HG02610 (cell line): ENCODE measurements at regions not wholly inside any gene's neighbourhood (a gene's known extent, or its start where the extent isn't known, plus 50 kb on each side); places are given as distances from the start of the nearest gene placed in this dataset.

ENCODE experiments used
- ATAC-seq: cut with Tn5 transposase; IDR thresholded peaks from one replicate; pipeline ENCODE4 v1.9.1; 2021; ENCODE audit warnings: mild to moderate bottlenecking, moderate library complexity; ENCODE audit not compliant: unreplicated experiment

DNA sequence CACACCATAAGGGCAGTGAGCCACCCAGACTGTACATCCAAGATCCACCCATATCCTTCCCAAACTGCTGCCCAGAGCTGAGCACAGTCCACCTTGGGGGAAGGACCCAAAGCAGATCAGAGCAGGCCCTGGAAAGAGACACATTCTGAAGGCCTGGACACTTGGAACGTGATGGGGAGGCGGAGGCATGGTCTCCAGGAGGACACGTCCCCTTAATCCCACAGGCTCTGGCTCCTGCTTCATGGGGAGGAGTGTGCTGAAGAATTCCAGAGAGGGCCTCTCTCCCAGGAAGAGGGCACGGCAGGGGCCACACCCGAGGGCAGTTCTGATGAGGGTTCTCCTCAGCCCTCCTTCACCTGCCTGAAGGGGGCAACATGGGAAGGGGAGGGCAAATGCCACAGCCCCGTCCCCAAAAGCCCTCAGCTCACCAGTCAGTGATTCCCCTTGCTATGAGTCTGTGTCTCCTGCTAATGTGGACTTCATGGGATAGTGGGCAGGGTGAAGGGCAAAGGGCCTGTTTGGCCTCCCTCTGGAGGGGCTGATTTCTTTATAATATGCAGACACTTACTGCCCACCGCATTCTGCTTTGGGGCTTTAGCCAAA is 276.8 kb downstream of the ENC1 start:
- no peak for ATAC-seq

DNA sequence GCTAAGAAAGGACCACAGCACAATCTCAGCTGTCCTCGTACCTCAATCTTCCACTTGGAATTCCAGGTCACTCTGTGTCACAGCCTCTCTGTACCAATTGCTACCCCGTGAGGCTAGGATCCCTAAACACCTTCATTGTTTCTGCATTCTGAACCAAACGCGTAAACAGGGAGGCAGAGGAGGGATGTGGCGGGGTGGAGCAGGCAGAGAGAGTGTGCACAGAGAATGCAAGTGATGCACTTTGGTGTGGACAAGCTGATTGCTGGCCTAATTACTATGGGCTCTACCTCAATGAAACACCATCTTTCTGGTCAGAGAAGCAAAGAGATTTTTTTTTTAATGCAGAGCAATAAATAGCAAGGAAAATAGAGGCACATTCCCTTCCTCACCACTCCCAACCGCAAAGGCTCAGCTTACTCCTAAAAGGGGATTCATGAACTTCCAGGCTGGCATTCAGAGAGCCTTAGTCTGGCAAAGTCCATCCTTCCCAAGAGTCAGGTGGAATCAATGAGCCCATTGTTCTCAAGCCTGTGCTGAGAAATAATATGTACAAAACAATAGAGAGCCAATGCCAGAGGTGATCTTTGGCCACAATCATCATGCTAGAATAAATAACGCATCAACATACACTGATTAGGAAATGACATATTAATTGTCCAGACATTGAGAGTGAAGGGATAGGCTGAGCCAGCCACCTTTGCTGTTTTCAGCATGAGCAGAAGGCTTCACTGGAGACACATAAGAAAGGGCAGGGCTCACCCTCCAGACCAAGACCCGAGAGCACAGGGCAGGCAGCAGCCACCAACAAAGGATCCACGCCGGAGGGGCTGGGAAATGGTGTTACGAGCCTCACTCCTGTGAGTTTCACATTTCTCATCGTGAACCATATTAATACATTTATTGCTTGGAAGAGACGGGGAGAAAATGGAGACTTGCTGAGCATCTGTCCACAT is 278.8 kb downstream of the ENC1 start:
- no peak for ATAC-seq

DNA sequence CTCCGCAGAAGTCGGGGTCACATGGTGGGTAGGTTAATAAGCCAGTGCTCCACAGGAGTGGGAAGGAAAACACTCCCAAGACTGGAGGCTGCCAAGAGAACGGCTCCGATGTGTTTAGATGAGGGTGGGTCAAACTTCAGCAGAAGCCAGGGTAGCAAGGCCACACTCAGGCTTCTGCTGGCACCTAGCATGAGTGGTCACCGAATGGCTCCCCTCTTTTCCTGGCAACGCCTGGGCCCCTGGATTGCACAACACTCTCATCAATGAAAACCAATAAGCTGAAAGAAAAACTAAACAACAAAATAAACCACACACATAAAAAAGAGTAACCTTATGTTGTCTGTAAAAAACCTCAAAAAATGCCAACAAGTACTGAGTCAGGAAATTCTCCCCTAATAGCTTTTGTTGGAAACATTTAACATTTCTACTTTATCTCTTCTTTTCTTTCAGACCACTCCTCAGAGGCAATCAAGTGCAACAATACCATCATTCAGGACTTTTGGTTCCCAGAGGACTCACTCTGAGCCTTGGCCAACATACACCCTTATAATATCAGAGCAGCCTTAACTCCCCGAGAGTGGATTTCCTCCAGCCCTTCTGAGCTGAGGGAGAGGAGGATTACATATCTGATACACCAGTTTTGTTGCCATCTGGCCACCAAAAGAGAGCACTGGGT is 279.9 kb downstream of the ENC1 start:
- ATAC-seq = no peak

DNA sequence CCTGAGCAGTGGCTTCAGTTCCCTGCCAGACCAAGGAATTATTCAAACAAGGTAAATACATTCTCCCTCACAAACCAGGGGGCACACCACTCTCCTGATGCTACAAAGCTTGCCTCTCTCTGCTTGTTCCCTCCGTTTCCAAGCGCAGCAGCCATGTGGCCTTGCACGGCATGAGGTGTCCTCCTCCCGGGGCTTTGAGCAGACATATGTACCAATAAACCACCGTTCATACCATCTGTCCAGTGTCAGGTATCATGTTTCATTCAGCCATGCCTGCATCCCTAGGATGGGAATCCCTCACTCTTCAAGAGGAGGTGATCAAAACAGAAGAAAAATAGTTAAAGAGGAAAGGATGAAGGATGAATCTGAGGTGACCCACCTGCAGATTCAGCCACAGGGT is 282.7 kb downstream of the ENC1 start:
- no peak for ATAC-seq

DNA sequence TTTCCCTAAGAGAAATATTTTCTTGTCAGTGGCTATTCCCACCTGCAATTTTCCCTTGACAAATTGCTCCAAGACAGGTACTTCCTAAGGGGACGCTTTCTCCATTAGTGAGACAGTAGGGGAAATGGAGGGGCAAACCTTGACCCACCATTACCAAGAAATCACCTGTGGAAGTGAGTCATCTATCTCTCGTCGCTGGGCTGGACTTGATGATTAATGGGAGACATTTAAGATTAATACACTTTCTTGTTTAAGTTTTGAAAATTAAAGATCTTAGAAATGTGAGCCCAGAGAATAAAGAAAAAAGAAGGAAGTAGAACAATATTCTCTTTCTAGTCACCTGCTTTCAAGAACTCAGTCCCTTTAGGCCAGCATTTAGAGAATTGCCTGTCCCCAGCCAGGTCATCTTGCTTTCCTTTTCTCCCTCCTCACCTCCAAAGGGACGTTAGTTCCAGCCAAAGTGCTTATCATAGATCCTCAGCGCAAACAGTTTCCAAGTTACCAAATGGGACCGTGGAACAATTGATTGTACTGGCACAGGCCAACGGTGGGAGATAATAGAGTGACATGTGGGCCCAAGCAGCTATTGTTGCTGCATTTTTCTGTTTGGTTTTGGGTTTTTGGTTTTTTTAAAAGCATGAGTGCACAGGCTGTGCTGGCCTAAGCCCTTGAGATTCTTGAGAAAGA is 284.4 kb downstream of the ENC1 start:
- no peak for ATAC-seq

DNA sequence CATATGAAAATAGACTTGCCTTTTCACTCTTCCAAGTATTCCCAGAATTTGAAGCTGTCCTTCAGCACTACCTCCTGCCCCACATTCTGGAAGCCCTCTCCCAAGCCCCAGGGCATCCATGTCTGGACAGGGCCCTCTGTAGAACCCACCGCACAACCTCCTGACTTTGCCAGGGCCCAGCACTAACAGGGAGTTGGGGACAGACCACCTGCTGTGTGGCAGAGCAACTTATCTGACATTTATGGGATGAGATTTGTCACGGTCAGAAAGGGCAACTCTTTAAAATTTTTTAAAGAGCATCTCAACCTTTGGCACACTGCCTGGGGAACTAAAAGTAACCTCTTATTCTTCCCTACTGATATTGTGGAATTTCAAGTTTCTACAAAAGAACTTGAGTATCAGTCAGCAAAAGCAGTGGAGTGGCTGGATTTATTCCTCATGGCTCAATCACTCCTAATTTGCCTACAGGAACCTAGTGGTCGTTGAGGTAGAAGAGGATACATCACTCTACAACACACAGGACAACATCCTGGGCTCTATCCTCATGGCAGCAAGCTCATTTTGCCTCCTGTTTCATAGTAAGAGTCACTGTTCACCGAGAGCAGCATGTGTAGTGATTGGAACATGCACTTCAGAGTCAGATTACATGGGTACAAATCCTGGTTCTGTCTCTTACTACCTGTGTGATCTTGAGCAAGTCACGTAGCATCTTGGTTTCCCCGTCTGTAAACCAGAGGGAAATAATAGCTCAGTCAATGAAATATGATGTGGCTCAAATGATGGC is 285.3 kb downstream of the ENC1 start:
- ATAC-seq = no peak

DNA sequence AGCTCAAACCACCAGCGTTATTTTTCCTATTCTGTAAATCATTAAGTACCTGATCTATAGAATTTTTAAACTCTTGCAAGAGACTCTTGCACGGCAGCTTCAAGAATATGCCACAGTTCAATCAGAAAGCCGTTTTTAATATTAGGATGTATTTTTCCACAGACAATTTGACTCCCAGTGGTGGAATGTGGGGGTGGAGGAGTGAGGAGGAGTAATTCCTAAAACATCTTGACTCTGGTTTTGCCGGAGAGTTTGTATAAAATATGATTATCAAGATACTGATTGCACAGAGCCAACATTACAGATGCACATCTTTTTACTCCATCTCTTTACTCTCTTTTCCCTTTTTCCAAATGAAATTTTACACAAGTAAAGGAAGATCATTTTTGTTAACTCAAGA is 288.3 kb downstream of the ENC1 start:
- no peak for ATAC-seq

DNA sequence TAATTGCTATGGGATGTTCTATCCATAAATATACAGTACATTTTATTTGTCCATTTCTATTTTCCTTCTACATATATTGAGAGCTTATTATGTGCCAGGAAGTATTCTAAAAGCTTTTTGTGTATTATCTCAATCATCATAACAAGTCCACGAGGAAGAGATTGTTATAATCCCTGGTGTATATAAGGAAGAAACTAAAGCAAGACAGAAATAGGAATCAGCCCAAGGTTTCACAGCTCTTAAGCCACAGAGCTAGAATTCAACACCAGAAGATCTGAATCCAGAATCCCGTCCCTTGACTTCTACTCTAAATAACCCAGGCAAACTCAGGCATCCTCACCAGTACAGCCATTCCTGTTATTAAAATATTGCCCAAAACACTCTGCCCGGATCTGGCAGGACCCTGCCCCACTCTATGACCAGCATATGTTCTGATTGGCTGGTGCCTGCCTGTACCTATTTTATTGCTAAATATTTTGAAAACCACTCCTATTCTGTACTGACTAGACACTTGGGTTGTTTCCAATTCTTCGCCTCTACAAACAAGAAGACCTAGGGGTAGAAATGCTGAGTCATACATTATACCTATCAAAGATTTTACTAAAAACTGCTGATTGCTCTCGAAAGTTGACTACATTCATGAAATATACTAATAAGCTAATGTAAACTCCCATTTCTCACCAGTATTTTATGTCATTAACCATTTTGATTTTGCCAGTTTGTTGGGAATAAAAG is 297.4 kb downstream of the ENC1 start:
- ATAC-seq = no peak

DNA sequence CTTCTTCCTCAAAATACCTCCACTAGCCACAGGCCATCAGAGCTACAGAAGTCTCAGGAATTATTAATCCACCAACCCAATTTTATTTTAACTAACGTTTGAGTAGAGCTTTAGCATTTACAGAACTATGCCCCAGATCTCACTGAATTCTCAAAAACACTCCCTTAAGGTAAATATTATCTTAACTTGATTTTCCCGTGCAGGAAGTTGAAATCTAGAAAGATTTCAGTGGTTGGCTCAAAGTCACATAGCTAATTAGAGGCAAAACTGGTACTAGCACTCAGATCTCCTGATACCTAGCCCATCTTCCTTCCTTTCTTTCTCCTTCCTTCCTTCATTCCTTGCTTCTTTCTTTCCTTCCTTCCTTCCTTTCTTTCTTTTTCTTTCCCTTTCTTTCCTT is 298.3 kb downstream of the ENC1 start:
- ATAC-seq = no peak

DNA sequence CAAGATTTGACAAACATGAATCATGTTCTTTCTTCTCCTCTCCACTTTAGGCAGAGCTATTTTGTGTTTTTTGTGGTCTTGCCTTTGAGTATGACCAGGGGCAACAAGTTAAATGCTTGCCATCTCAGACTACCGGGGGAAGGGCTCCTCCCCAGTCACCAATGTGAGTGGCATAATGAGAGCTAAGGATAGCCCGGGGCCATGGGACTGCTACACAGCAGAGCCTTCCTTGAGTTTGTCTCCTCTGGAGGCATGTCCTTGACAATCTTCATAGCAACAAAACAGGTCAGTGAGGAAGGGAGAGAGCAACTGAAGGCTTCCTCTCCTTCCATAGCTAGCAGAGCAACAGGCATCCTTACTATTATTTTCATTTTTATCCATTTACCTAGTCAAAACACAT is 299.3 kb downstream of the ENC1 start:
- ATAC-seq = no peak

DNA sequence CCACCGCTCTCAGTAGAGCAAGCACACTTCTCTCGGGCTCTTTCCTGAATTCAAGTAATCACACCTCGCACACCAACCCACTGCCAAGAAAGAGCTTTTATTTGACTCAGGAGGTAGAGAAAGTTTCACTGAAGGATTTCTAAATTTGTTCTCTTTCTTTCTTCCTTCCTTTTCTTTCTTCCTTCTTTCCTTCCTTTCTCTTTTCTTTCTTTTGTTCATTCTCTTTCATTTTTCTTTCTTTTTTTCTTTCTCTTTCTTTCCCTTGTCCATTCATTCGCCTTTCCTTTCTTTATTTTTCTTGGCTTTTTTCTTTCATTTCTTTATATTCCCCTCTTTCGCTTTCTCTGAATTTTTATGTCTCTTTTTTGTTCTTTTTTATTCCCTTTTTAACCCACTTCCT is 300.1 kb downstream of the ENC1 start:
- ATAC-seq = no peak

DNA sequence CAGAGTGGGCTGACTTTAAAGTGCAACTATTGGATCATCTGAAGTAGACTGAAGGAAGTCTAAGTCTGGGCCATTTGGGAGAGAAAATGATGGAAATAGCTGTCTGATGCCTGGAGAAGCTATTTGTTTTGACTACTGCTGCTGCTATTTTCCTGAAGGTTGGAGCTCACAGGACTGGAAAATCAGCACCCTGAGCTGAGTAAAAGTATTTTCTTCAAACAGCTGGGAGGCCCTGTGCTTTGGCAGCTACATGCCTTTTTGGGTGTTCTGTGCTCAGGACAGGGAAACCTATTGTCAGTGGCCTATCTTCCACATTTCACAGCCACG is 302.6 kb downstream of the ENC1 start:
- no peak for ATAC-seq

DNA sequence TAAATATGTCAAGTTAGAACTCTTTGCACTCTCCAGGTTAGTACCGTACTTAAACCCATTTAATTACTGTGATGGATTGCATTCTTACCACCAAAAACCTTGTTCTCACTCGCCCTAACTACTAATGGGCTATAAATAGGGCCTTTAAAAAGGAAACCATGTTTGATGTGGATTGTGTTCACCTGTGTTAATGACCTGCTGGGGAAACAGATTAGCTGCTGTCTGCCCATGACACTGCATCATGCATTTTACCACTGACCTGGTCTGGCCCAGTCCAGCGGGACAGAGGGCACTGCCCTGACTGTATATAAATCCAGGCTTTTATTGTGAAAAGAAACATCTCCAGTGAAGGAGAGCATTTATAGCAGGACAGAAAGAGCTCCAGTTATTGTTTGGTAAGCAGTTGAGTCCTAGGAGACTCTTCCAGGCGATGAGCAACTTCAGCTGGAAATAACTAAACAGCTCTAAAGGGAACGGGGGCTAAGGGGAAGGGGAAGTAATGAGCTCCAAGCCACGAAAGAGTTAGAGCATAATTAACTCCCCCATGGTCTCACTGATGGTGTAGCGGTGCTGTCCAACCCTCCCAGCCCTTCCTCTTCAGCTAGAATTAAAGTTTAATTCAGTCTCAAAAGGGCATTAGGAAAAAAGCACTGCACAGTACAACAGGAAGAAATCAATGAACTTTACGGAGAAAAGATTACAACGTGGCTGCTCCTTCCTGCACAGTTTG is 303.1 kb downstream of the ENC1 start:
- ATAC-seq = no peak

DNA sequence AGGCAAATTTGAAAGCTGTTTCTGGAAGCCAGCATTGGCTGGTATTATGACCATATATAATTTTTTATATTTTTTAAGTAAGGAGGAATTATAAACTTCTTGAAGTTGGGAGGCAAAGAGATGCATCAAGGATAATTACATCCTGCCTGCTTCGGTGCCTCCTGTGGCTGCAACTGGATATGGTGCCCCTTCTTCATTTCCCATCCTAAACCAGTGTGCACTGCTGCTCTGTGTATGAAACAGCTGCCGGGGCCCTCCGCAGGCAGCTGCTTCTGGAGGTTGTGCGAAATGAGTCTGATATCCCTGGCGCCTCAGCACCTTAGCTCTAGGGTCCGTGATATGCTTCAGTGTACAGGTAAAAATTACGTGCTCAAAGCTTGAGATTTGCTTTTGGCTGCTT is 304.2 kb downstream of the ENC1 start:
- ATAC-seq = no peak

DNA sequence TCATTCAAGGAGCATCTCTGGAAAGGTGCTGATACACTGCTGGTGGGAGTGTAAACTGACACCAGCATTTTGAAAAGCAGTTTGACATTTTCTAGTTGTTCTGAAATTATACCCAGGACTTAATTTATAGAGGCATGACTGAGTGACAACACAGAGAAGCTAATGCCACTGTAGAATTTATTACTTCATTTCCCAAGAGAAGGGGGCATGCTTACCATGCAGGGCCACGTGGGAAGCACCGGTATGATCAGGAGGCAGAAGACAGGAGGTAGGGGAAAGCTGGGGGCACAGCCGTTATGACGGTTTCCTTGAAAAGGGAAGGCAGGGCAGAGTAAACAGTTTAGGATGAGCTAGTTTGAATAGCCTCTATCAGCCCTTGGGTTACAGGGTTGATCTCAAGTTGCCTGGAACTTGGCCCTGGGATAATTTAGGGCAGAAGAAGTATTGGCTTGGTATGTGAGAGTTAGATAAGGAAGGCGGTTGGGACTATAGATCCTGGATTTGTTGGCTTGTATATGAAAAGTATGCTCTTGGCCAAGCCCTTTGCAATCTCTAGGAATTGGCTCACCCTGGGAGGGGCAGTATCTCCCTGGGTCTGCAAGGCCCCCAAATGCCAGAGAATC is 305.7 kb downstream of the ENC1 start:
- ATAC-seq = no peak

DNA sequence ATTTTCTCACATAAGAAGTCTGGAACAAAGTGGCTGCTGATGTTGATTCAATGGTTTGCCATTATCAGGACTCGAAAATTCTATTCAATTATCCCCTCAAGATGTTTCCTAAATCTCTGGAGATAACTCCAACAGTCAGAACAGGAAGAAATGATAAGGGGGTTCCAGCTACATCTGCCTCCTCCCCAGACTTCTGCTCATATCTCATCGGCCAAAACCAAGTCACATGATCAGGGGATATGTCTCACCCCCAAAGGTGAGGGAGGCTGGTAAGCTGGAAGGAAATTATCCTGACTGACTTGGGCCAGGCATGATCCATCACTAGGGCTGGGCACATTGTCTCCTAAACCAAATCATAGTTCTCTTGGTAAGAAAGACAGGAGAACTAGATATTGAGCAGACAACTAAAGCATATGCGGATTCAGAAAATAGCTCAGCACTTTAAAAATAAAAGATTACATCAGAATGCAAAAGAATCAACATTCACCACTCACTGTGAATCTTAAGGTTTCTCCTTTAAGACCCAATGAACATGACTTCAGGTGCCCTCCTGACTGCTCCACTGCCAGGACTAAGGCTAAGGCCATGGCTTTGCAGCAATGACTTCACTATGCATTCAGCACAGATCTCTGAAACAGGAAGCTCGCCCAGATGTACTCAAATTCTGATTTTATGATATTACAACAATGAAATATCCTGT is 306.3 kb downstream of the ENC1 start:
- ATAC-seq = no peak

DNA sequence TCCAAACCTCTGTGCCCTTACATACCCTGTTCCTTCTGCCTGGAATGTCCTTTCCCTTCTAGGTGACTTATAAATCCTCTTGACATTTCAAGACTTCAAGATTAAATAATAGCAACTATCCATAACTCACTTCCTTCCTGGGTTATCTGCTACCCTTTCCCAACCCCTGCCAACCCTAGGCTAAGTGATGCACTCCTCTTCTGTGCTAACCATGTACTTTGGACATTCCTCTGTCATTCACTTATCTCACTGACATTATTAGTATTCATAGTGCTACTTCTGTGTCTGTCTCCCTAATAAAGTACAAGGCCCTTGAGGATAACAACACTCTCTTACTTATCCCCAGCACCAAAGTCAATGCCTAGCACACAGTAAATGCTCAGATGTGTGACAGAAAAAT is 307.1 kb downstream of the ENC1 start:
- ATAC-seq = no peak

DNA sequence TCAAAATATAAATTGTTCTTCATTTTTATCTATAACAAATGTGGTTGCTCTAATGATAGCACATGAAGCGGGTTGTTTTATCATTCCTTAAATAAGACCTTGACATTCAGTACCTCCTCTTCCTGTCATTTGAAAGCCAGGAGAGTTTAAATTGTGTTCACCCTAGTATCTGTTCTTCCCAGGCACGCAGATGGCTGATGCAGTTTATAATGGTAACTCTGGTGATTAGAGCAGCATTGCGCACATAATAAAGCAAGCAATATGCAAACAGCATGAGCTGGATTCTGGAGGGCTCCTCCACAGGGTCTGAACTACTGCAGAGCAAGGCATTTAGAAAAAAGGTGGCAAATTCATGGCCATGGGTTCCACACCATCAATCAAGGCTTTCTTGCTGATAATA is 307.8 kb downstream of the ENC1 start:
- no peak for ATAC-seq
